DND-41 (cell line): ENCODE measurements at regions not wholly inside any gene's neighbourhood (a gene's known extent, or its start where the extent isn't known, plus 50 kb on each side); places are given as distances from the start of the nearest gene placed in this dataset.

Source experiments
- ATAC-seq: fragments of 200-7000 bp; cut with Tn5 transposase; 3 replicates; pipeline ENCODE4 v1.9.1; 2021; ENCODE audit warnings: low read depth; ENCODE audit not compliant: insufficient read depth
- DNase-seq: peaks from one replicate; pipeline ENCODE4 v3.0.0-alpha.2; 2020
- H2AFZ ChIP-seq: 2 replicates; pipeline ENCODE4 v1.6.0; 2012; ENCODE audit warnings: low read depth, low read length
- H3K27ac ChIP-seq: 2 replicates; pipeline ENCODE4 v1.5.1; 2012; ENCODE audit warnings: low read length, inconsistent platforms
- H3K27me3 ChIP-seq: fragments of 200-600 bp; sonication (generic); 2 replicates; pipeline ENCODE4 v1.6.0; 2012; ENCODE audit warnings: low read length, mild to moderate bottlenecking, inconsistent platforms; ENCODE audit not compliant: insufficient read depth, poor library complexity
- H3K36me3 ChIP-seq: 2 replicates; pipeline ENCODE4 v1.5.1; 2012; ENCODE audit warnings: low read length, inconsistent platforms; ENCODE audit not compliant: insufficient read depth
- H3K4me1 ChIP-seq: 2 replicates; pipeline ENCODE4 v1.5.1; 2012; ENCODE audit warnings: mild to moderate bottlenecking, low read length; ENCODE audit not compliant: insufficient read depth
- H3K4me2 ChIP-seq: 2 replicates; pipeline ENCODE4 v1.6.0; 2012; ENCODE audit warnings: mild to moderate bottlenecking, moderate library complexity, low read length, inconsistent platforms; ENCODE audit not compliant: insufficient read depth
- H3K4me3 ChIP-seq, 2 experiments: fragments of 200-600 bp in 1 of 2; shearing (Covaris generic) in 1 of 2; 2 replicates each; pipeline ENCODE4 v1.5.1; 2012 to 2016; ENCODE audit warnings: inconsistent platforms in 2 of 2, low read length in 2 of 2, mild to moderate bottlenecking in 2 of 2, low read depth in 1 of 2, moderate library complexity in 1 of 2
- H3K79me2 ChIP-seq: 2 replicates; pipeline ENCODE4 v1.6.0; 2012; ENCODE audit warnings: low read length, inconsistent platforms; ENCODE audit not compliant: insufficient read depth
- H3K9ac ChIP-seq: 2 replicates; pipeline ENCODE4 v1.6.0; 2012; ENCODE audit warnings: low read depth, mild to moderate bottlenecking, inconsistent platforms, low read length, moderate library complexity
- H3K9me3 ChIP-seq: 2 replicates; pipeline ENCODE4 v1.5.1; 2012; ENCODE audit warnings: low read length, moderate library complexity, mild to moderate bottlenecking, inconsistent platforms; ENCODE audit not compliant: insufficient read depth, severe bottlenecking
- H4K20me1 ChIP-seq: 2 replicates; pipeline ENCODE4 v1.6.0; 2012; ENCODE audit warnings: low read length; ENCODE audit not compliant: insufficient read depth
- EZH2 ChIP-seq: IDR thresholded peaks from 3 replicates; pipeline ENCODE4 v1.6.1; 2012; ENCODE audit warnings: borderline replicate concordance, low read depth, mild to moderate bottlenecking, moderate library complexity, low read length, inconsistent platforms; ENCODE audit not compliant: severe bottlenecking
- TF ChIP-seq, protein P1 (sequence below): IDR thresholded peaks from 2 replicates; pipeline ENCODE4 v1.5.1; 2012; ENCODE audit warnings: borderline replicate concordance, low read length, moderate library complexity, mild to moderate bottlenecking; ENCODE audit not compliant: poor library complexity, severe bottlenecking; ENCODE audit errors: extremely low read depth

DNA sequence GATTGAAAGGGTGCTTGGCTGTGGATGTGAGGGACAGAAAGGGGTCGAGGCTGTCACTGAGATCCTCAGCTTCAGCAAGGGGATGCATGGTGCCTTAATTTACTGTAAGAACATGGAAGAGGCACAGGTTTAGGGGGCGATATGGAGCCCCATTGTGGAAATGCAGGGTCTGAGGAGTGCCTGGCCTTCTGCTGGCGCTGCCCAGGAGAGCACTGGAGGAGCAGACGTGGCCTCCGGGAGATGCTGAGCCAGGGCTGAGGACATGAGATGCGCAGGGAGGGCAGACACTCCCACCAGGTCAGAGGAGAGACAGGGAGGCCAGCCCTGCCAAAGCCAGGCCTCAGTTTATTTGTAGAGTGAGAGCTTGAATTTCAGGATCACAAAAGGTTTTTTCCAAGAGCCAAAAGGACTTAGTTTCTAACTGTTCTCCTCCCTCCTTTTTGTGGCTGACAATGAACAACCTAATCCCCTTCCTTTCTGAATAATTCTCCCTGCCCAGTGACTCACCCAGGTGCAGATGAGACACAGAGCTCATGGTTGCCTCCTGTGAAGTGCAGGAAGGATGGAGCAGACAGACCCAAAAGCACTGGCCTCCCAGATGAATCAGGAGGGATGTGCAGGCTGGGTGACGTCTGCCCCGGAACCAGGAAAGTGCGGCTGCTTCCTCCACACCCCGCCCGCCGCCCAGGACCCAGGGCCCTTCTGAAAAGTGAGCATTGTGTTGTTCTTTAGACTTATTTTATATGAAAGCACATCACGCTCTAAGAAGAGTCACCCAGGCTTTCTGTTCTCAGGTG lies 73.0 kb upstream of the TMPRSS2 start:
- H3K4me1 ChIP-seq: no peaks in the 10 kb centered on the region
- no peak for DNase-seq
- no peak overlapping the region for H2AFZ ChIP-seq

DNA sequence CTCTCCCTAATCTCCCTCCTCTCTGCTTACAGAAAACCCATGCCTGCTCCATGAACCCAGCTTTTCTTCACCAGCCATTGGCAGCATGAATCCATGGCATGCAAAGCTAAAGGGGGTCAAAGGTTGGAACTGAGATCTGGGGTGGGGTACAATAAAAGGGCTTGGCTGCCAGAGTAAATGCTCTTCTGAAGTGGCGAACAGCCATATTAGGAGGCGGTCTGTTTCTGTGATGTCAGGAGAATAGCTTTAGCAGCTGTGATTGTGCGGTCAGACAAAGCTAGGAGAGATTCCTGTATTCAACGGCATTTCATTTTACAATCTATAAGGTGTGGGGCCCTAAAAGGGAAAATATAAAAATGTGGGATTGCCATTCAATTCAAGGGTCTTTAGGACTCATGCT lies 71.7 kb upstream of the TMPRSS2 start:
- H3K4me3 ChIP-seq: no peak overlapping the region
- no peaks in the 10 kb centered on the region for H3K79me2 ChIP-seq
- no peaks in the 10 kb centered on the region for H4K20me1 ChIP-seq
- DNase-seq (no peak), ATAC-seq (no peak)
- H3K9ac ChIP-seq: no peak overlapping the region
- no peaks in the 10 kb centered on the region for H3K27me3 ChIP-seq
- H2AFZ ChIP-seq: no peak overlapping the region
- TF ChIP-seq EZH2: no peak
- TF ChIP-seq, protein P1, sequence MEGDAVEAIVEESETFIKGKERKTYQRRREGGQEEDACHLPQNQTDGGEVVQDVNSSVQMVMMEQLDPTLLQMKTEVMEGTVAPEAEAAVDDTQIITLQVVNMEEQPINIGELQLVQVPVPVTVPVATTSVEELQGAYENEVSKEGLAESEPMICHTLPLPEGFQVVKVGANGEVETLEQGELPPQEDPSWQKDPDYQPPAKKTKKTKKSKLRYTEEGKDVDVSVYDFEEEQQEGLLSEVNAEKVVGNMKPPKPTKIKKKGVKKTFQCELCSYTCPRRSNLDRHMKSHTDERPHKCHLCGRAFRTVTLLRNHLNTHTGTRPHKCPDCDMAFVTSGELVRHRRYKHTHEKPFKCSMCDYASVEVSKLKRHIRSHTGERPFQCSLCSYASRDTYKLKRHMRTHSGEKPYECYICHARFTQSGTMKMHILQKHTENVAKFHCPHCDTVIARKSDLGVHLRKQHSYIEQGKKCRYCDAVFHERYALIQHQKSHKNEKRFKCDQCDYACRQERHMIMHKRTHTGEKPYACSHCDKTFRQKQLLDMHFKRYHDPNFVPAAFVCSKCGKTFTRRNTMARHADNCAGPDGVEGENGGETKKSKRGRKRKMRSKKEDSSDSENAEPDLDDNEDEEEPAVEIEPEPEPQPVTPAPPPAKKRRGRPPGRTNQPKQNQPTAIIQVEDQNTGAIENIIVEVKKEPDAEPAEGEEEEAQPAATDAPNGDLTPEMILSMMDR: no peak
- no peaks in the 10 kb centered on the region for H3K36me3 ChIP-seq
- H3K27ac ChIP-seq: no peak overlapping the region
- peaks cover 18% of the 10 kb centered on the region for H3K9me3 ChIP-seq
- H3K4me2 ChIP-seq: no peak overlapping the region
- H3K4me1 ChIP-seq: no peaks in the 10 kb centered on the region

More for the DNA sequence above, 73.0 kb upstream of the TMPRSS2 start:
- Histone ChIP-seq H4K20me1 (no peaks in the 10 kb centered on the region; the same call in 1 of the 2 replicates), H3K79me2 (no peaks in the 10 kb centered on the region), H3K9me3 (peaks cover 18% of the 10 kb centered on the region), H3K36me3 (no peaks in the 10 kb centered on the region), H3K9ac (no peak overlapping the region), H3K27ac (no peak overlapping the region), H3K4me2 (no peak overlapping the region), H3K27me3 (no peaks in the 10 kb centered on the region), H3K4me3 (no peak overlapping the region)
- ATAC-seq: no peak
- TF ChIP-seq, protein P1: no peak
- no peak for TF ChIP-seq EZH2

DNA sequence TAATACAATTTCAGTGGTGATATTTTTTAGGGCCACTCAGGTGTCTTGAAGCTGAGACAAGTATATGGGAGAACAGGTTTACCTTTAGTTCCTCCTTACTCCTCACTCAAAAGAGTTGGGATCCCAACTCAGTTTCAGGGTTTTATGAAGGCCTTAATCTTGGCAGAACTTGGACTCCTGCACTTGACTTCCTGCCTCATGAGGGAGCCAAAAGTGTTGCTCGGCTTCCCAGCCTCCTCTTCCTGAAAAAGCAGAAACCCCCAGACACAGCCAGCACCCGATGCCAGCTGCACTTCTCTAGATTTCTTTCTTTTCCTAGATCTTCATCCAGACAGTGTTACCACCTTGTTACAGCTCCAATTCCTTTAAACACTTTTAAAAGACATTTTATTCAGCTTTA lies 70.8 kb upstream of the TMPRSS2 start:
- Histone ChIP-seq H3K36me3 (no peaks in the 10 kb centered on the region), H3K9me3 (peaks cover 18% of the 10 kb centered on the region), H3K4me2 (no peak overlapping the region), H3K79me2 (no peaks in the 10 kb centered on the region), H3K27me3 (no peaks in the 10 kb centered on the region), H3K27ac (no peak overlapping the region), H3K9ac (no peak overlapping the region), H2AFZ (no peak overlapping the region), H3K4me1 (no peaks in the 10 kb centered on the region), H4K20me1 (no peaks in the 10 kb centered on the region), H3K4me3 (no peak overlapping the region)
- DNase-seq: no peak
- no peak for ATAC-seq
- TF ChIP-seq EZH2: no peak
- TF ChIP-seq, protein P1: no peak
